LoVo (cell line): ENCODE measurements at regions not wholly inside any gene's neighbourhood (a gene's known extent, or its start where the extent isn't known, plus 50 kb on each side); places are given as distances from the start of the nearest gene placed in this dataset.

Source experiments
- DNase-seq: peaks from one replicate; pipeline ENCODE4 v3.0.0-alpha.2; 2016; ENCODE audit warnings: low spot score

- peak; percentile 9 for DNase-seq
Measured at GRCh38 chrX:34875204-34875603, 67.4 kb upstream of the FAM47B start.

DNA sequence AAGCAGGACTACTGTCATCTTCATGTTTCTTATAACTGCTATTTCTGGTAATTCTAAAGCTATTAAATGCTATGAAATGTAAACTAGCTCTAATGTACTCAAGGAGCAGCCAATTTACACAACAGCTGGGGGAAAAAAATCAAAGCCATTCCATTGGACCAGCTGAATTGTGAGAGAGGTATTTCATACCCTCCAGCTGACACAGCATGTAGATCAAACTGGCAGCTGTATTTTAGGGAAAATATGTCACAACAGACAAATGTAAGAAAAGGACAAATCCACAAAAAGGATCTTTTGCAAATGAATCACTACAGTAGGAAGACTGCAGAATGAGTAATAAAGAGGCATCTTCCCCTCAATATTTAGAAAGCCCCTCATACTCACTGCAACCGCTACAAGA is 65.2 kb upstream of the FAM47B start:
- no peak for DNase-seq

- no peak for DNase-seq
Measured at GRCh38 chrX:34879346-34879745, 63.2 kb upstream of the FAM47B start.

DNA sequence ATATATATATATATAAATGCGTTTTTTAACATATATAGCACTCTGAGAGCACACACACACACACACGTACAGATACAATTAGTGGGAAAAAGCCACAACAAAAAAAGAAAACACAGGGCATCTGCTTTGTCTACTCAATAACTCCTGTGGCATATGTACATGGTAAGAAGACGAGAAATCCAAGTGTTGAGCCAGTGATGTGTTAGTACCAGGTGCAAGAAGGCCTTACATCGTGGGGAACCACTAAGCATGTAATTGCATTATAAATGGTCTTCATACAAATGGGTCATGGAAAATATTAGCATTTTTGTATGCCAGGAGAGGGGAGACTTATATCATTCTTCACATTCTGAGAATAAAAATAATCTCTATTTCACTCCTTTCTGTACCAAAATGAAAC is 62.7 kb upstream of the FAM47B start:
- DNase-seq: no peak

DNA sequence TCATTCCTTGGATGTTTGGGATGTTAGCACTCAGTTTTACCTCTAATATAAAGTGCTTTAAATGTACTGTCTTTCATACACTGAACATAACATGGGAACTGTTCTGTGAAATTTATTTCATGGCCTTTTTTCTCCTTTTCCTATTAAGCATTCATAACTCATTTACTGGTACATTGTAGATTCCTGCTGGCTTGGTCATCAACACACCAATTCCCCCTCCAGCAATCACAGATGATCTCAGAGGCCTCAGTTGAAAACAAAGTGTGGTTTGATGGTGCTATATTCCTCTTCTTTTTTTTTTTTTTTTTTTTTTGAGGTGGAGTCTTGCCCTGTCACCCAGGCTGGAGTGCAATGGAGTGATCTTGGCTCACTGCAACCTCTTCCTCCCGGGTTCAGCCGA is 61.9 kb upstream of the FAM47B start:
- peak; percentile 7 for DNase-seq

DNA sequence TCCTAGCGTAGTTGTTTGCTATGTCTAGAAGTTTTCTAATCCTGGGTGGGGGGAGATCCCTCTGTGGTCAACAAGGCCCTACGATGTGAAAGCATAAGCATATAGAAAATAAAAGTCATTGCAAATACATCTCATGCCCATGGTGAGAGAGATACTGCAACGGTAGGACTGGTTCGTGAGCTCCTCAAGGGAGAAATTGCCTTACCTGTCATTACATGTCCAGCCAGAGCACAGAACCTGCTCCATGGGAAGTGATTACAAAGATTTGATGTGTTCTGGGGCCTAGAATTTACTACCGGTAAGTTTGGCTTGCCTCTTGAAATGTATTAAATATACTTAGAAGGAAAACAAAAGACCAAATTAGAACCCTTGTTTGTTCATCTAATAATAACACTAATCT is 60.9 kb upstream of the FAM47B start:
- DNase-seq: no peak

GRCh38 chrX:34884817-34885216 is 57.8 kb upstream of the FAM47B start:
- peak; percentile 27 for DNase-seq

DNA sequence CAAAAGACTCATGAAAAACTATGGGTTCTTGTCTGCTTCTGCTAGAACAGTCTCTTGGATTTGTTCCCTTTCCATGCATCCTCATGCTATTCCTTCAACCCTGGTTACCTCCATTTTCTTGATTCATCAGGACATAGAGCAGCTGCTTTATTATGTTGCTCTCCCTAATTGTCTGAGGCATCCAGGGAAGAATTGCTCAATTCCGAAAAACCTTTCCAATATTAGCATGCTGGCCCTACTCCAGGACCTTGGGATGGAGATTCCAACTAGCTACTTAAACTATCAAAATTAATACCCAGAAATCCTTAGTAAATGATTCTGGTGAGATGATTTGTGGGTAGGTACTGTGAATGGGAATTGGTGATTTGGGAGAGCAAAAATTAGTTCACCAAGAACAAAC is 56.6 kb upstream of the FAM47B start:
- no peak for DNase-seq

GRCh38 chrX:34891391-34891790 is 51.2 kb upstream of the FAM47B start:
- peak; percentile 34 for DNase-seq
